Tibial nerve (tissue), 4 donors: ENCODE measurements at regions not wholly inside any gene's neighbourhood (a gene's known extent, or its start where the extent isn't known, plus 50 kb on each side); places are given as distances from the start of the nearest gene placed in this dataset.

Source experiments
- DNase-seq, 2 donors: peaks; one replicate each; pipeline ENCODE4 v3.0.0-alpha.2; 2019; ENCODE audit warnings: low spot score in 2 of 2
- H3K27ac ChIP-seq, 4 donors: fragments of 200-600 bp; sonication (generic) in 3 of 4; one replicate each; pipeline ENCODE4 v1.5.1; 2017 to 2019; ENCODE audit warnings: mild to moderate bottlenecking in 1 of 4
- H3K27me3 ChIP-seq, 2 donors: fragments of 200-600 bp; sonication (generic) in 1 of 2; one replicate each; pipeline versions ENCODE4 v1.5.1 to v1.6.0; 2017 to 2019
- H3K36me3 ChIP-seq, 3 donors: fragments of 200-600 bp; sonication (generic); one replicate each; pipeline ENCODE4 v1.5.1; 2018 to 2019
- H3K4me1 ChIP-seq, 4 donors: fragments of 200-600 bp; sonication (generic) in 3 of 4; one replicate each; pipeline ENCODE4 v1.5.1; 2017 to 2019
- H3K4me3 ChIP-seq, 4 donors: fragments of 200-600 bp; sonication (generic) in 3 of 4; one replicate each; pipeline ENCODE4 v1.5.1; 2017 to 2019; ENCODE audit warnings: mild to moderate bottlenecking in 1 of 4, moderate library complexity in 1 of 4
- H3K9me3 ChIP-seq, 4 donors: fragments of 200-600 bp; sonication (generic) in 3 of 4; one replicate each; pipeline ENCODE4 v1.5.1; 2017 to 2019
- CTCF ChIP-seq, 5 experiments: fragments of 200-600 bp in 3 of 5; fragments of 450-650 bp in 2 of 5; sonication (generic) in 3 of 5; IDR thresholded peaks; one replicate each; pipeline ENCODE4 v1.5.1; 2016 to 2019; ENCODE audit warnings: antibody characterized with exemption in 5 of 5, mild to moderate bottlenecking in 3 of 5, moderate library complexity in 2 of 5
- EP300 ChIP-seq, 2 donors: sonication (generic); formaldehyde crosslinking; IDR thresholded peaks; one replicate each; pipeline ENCODE4 v1.6.1; 2017; ENCODE audit warnings: antibody characterized with exemption in 2 of 2, mild to moderate bottlenecking in 1 of 2
- POLR2A ChIP-seq, 2 donors: fragments of 450-650 bp; IDR thresholded peaks; one replicate each; pipeline ENCODE4 v1.6.1; 2017; ENCODE audit warnings: antibody characterized with exemption in 2 of 2, mild to moderate bottlenecking in 2 of 2, moderate library complexity in 2 of 2
- WGBS, 2 donors: methylation state at CpG; one replicate each; pipeline ENCODE4 v1.1.5; 2018; 5-methylcytosine and 5-hydroxymethylcytosine counted together

- Histone ChIP-seq H3K4me1 (no peaks in the 10 kb centered on the region), H3K27me3 (no peaks in the 10 kb centered on the region), H3K27ac (no peak overlapping the region), H3K9me3 (peaks cover 0 to 8% (median 2%) of the 10 kb centered on the region in 4 donors), H3K4me3 (no peak overlapping the region), H3K36me3 (no peaks in the 10 kb centered on the region)
- no peak for DNase-seq
- WGBS, 2 donors = 92 to 100% methylated on average over 2 of the region's 2 CpGs
- TF ChIP-seq EP300 (IDR thresholded peaks at IDR 0.05) (no peak), CTCF (IDR thresholded peaks at IDR 0.05) (no peak), POLR2A (IDR thresholded peaks at IDR 0.05) (no peak)
These were observed 466.8 kb upstream of the ZEB2 start for GRCh38 chr2:144986691-144987090.

DNA sequence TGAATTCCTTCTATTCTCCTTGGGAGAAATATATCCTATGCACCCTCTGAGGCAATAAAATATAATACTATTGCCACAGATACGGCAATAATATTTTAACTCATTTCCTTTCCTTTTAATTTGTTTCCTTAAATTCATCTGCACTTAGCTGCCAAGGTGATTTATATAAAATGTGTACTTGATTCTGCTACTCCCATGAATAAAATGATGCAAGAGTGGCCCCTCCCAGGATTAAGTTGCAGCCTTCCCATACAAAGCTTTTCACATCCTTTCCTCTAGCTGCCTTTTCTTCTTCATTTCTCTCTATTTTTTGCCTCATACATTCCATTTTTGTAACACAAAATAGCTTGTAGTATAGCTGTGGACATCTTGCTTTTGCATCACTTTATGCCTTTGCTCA is 464.1 kb upstream of the ZEB2 start:
- TF ChIP-seq EP300 (IDR thresholded peaks at IDR 0.05) = no peak
- TF ChIP-seq CTCF (IDR thresholded peaks at IDR 0.05) = no peak
- no peak for TF ChIP-seq POLR2A (IDR thresholded peaks at IDR 0.05)
- no peak for DNase-seq
- no peak overlapping the region for H3K27ac ChIP-seq
- no peaks in the 10 kb centered on the region for H3K36me3 ChIP-seq
- H3K4me1 ChIP-seq = no peaks in the 10 kb centered on the region
- 92 to 97% methylated on average over 1 of the region's 1 CpG for WGBS, 2 donors
- no peak overlapping the region for H3K4me3 ChIP-seq
- H3K27me3 ChIP-seq = no peaks in the 10 kb centered on the region
- H3K9me3 ChIP-seq = peaks cover 0 to 8% (median 2%) of the 10 kb centered on the region in 4 donors

DNA sequence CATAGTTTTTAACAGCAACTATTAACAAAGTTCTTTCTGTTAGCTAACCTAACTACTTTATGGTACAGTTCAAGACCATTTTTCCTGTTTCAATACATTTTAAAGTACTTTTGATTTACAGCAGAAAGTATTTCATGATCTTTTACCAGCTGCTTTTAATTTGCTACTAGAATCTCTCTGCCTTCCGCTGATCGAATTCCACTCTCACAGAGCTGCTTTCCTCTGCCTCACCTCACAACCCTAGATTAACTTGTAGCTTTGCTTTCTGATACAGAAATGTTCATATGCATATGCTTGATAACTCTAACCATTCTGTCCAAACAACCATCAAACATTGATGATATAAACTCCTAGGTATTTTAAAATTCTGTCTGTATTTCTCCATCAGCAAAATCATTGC is 463.2 kb upstream of the ZEB2 start:
- H3K36me3 ChIP-seq = no peaks in the 10 kb centered on the region
- H3K4me3 ChIP-seq = no peak overlapping the region
- TF ChIP-seq EP300 (IDR thresholded peaks at IDR 0.05) = no peak
- TF ChIP-seq POLR2A (IDR thresholded peaks at IDR 0.05) = no peak
- no peak for TF ChIP-seq CTCF (IDR thresholded peaks at IDR 0.05)
- no peaks in the 10 kb centered on the region for H3K27me3 ChIP-seq
- DNase-seq = no peak
- no peak overlapping the region for H3K27ac ChIP-seq
- WGBS, 2 donors = 72 to 83% methylated on average over 2 of the region's 2 CpGs
- peaks cover 0 to 8% (median 2%) of the 10 kb centered on the region in 4 donors for H3K9me3 ChIP-seq
- no peaks in the 10 kb centered on the region for H3K4me1 ChIP-seq

- Histone ChIP-seq H3K27me3 (no peaks in the 10 kb centered on the region), H3K36me3 (no peaks in the 10 kb centered on the region), H3K4me1 (no peaks in the 10 kb centered on the region), H3K4me3 (no peak overlapping the region), H3K27ac (no peak overlapping the region), H3K9me3 (peaks cover 0 to 8% (median 2%) of the 10 kb centered on the region in 4 donors)
- 93 to 95% methylated on average over 2 of the region's 2 CpGs for WGBS, 2 donors
- TF ChIP-seq POLR2A (IDR thresholded peaks at IDR 0.05) (no peak), EP300 (IDR thresholded peaks at IDR 0.05) (no peak), CTCF (IDR thresholded peaks at IDR 0.05) (no peak)
- no peak for DNase-seq
These were observed 462.6 kb upstream of the ZEB2 start for GRCh38 chr2:144982481-144982880.

- Histone ChIP-seq H3K4me3 (no peak overlapping the region), H3K27me3 (no peaks in the 10 kb centered on the region), H3K36me3 (no peaks in the 10 kb centered on the region), H3K9me3 (no peaks in the 10 kb centered on the region), H3K4me1 (no peaks in the 10 kb centered on the region), H3K27ac (no peak overlapping the region)
- no peak for DNase-seq
- WGBS, 2 donors = 54% methylated on average over 3 of the region's 3 CpGs
- TF ChIP-seq CTCF (IDR thresholded peaks at IDR 0.05) = no peak
- no peak for TF ChIP-seq POLR2A (IDR thresholded peaks at IDR 0.05)
- no peak for TF ChIP-seq EP300 (IDR thresholded peaks at IDR 0.05)
These were observed 456.0 kb upstream of the ZEB2 start for GRCh38 chr2:144975881-144976280.
